ENCODE measurements at regions not wholly inside any gene's neighbourhood (a gene's known extent, or its start where the extent isn't known, plus 50 kb on each side); places are given as distances from the start of the nearest gene placed in this dataset.

DNA sequence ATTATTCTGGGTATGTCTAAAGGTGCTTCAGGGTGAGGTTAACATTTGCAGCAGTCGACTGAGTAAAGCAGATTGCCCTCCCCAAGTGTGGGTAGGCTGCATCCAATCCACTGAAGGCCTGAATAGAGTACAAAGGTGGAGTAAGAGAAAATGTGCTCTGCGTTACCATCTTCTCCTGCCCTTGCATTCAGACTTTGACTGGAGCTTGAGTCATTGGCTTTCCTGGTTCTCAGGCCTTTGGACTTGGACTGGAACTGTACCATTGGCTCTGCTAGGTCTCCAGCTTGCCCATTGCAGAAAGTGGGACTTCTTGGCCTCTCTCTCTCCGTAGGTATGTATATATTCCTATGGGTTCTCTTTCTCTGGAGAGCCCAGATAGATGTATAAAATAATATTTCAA lies 120.9 kb upstream of the CNTLN start:
- TF ChIP-seq EZH2 (IDR thresholded peaks at IDR 0.05; ENCODE audit: borderline replicate concordance, low read depth, low read length, poor library complexity, severe bottlenecking) = no peak
- TF ChIP-seq, protein P1, sequence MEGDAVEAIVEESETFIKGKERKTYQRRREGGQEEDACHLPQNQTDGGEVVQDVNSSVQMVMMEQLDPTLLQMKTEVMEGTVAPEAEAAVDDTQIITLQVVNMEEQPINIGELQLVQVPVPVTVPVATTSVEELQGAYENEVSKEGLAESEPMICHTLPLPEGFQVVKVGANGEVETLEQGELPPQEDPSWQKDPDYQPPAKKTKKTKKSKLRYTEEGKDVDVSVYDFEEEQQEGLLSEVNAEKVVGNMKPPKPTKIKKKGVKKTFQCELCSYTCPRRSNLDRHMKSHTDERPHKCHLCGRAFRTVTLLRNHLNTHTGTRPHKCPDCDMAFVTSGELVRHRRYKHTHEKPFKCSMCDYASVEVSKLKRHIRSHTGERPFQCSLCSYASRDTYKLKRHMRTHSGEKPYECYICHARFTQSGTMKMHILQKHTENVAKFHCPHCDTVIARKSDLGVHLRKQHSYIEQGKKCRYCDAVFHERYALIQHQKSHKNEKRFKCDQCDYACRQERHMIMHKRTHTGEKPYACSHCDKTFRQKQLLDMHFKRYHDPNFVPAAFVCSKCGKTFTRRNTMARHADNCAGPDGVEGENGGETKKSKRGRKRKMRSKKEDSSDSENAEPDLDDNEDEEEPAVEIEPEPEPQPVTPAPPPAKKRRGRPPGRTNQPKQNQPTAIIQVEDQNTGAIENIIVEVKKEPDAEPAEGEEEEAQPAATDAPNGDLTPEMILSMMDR (conservative IDR thresholded peaks at IDR 0.05; ENCODE audit: low read depth, low read length) = no peak
